H1 (cell line): ENCODE measurements at regions not wholly inside any gene's neighbourhood (a gene's known extent, or its start where the extent isn't known, plus 50 kb on each side); places are given as distances from the start of the nearest gene placed in this dataset.

ENCODE experiments used
- CTBP2 ChIP-seq: IDR thresholded peaks from 2 replicates; pipeline ENCODE4 v1.7.0; 2011; ENCODE audit warnings: borderline replicate concordance, mild to moderate bottlenecking, moderate library complexity, mixed read lengths, low read length; ENCODE audit not compliant: insufficient read depth, insufficient read length
- KDM4A ChIP-seq: IDR thresholded peaks from one replicate; pipeline ENCODE4 v1.7.1; 2012; ENCODE audit warnings: low read depth, mild to moderate bottlenecking, moderate library complexity, low read length, inconsistent platforms; ENCODE audit not compliant: severe bottlenecking
- NRF1 ChIP-seq: IDR thresholded peaks from 2 replicates; pipeline ENCODE4 v1.6.1; 2011; ENCODE audit warnings: mild to moderate bottlenecking, low read depth, low read length, improper control_type of control experiment
- PHF8 ChIP-seq: fragments of 200-600 bp; sonication (generic); conservative IDR thresholded peaks from 2 replicates; pipeline ENCODE4 v1.7.1; 2012; ENCODE audit warnings: low read depth, mild to moderate bottlenecking, inconsistent platforms, low read length, moderate library complexity
- RAD21 ChIP-seq, 2 experiments: IDR thresholded peaks in 1 of 2; conservative IDR thresholded peaks in 1 of 2; 2 replicates each; pipeline ENCODE4 v1.6.1; 2011; ENCODE audit warnings: low read depth in 2 of 2, low read length in 2 of 2, improper control_type of control experiment in 1 of 2, inconsistent platforms in 1 of 2, mild to moderate bottlenecking in 1 of 2, moderate library complexity in 1 of 2
- RFX5 ChIP-seq: IDR thresholded peaks from 2 replicates; pipeline ENCODE4 v1.6.1; 2011; ENCODE audit warnings: low read depth, low read length, improper control_type of control experiment, borderline replicate concordance
- RXRA ChIP-seq: IDR thresholded peaks from 2 replicates; pipeline ENCODE4 v1.6.1; 2011; ENCODE audit warnings: low read depth, mild to moderate bottlenecking, low read length, moderate library complexity; ENCODE audit not compliant: insufficient read depth
- TBP ChIP-seq: IDR thresholded peaks from 2 replicates; pipeline ENCODE4 v1.6.1; 2011; ENCODE audit warnings: low read depth, low read length, improper control_type of control experiment
- ZNF274 ChIP-seq: IDR thresholded peaks from 2 replicates; pipeline ENCODE4 v1.7.0; 2012; ENCODE audit warnings: low read length, borderline replicate concordance; ENCODE audit errors: extremely low read depth

DNA sequence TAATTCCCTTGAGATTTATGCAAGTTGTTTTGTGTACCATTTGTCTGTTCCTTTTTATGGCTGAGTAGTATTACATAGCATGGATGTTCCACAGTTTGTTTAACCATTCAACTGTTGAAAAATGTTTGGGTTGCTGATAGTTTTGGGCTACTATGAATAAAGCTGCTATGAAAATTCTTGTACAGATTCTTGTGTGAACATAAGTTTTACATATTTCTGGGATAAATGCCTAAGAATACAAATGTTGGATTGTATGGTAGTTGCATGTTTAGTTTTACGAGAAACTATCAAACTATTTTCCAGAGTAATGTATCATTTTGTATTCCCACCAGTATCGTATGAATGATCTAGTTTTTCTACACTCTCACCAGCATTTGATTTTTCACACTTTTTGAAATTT, 407.3 kb downstream of the PLCL1 start (continued):
- no peak for TF ChIP-seq RFX5
- TF ChIP-seq KDM4A = no peak
- no peak for TF ChIP-seq TBP
- no peak for TF ChIP-seq PHF8
- TF ChIP-seq CTBP2 = no peak
- TF ChIP-seq RAD21 (IDR thresholded peaks at IDR 0.05 in 1 of 2, conservative IDR thresholded peaks at IDR 0.05 in 1 of 2; ENCODE audit: low read depth in 2 of 2, low read length in 2 of 2) = no peak
- TF ChIP-seq RXRA = no peak
- TF ChIP-seq ZNF274 = no peak
- no peak for TF ChIP-seq NRF1
- TF ChIP-seq, all 59 proteins: peak for 0
